ENCODE measurements at regions not wholly inside any gene's neighbourhood (a gene's known extent, or its start where the extent isn't known, plus 50 kb on each side); places are given as distances from the start of the nearest gene placed in this dataset.

- Histone ChIP-seq H3K36me3 (no peaks in the 10 kb centered on the region), H3K27me3 (replicated peaks; ENCODE audit: insufficient read depth) (no peaks in the 10 kb centered on the region), H3K9me3 (no peaks in the 10 kb centered on the region), H3K4me3 (no peak overlapping the region), H3K27ac (no peak overlapping the region), H3K4me1 (replicated peaks) (no peaks in the 10 kb centered on the region)
- intact Hi-C loops (cut with DNase I) = no loop called here
- no peak for DNase-seq (ENCODE audit: low spot score)
- no peak for TF ChIP-seq POLR2A (IDR thresholded peaks at IDR 0.05)
- no peak for TF ChIP-seq POLR2AphosphoS5 (IDR thresholded peaks at IDR 0.05)
- no peak for TF ChIP-seq CTCF (IDR thresholded peaks at IDR 0.05)
- WGBS = 66% methylated on average over 1 of the region's 1 CpG
Observed at GRCh38 chr6:139695361-139695760, 320.9 kb upstream of the CITED2 start.

- no peak for DNase-seq (ENCODE audit: low spot score)
- Histone ChIP-seq H3K9me3 (no peaks in the 10 kb centered on the region), H3K36me3 (no peaks in the 10 kb centered on the region), H3K27me3 (replicated peaks; ENCODE audit: insufficient read depth) (no peaks in the 10 kb centered on the region), H3K4me1 (replicated peaks) (no peaks in the 10 kb centered on the region), H3K27ac (no peak overlapping the region), H3K4me3 (no peak overlapping the region)
- intact Hi-C loops (cut with DNase I) = no loop called here
- TF ChIP-seq CTCF (IDR thresholded peaks at IDR 0.05) = no peak
- TF ChIP-seq POLR2AphosphoS5 (IDR thresholded peaks at IDR 0.05) = no peak
- no peak for TF ChIP-seq POLR2A (IDR thresholded peaks at IDR 0.05)
- 88% methylated on average over 1 of the region's 1 CpG for WGBS
Observed at GRCh38 chr6:139693735-139694134, 319.3 kb upstream of the CITED2 start.

- no peaks in the 10 kb centered on the region for H3K4me1 ChIP-seq (replicated peaks)
- WGBS = 100% methylated on average over 1 of the region's 1 CpG
- TF ChIP-seq POLR2A (IDR thresholded peaks at IDR 0.05) (no peak), CTCF (IDR thresholded peaks at IDR 0.05) (no peak), POLR2AphosphoS5 (IDR thresholded peaks at IDR 0.05) (no peak)
- no peak for DNase-seq (ENCODE audit: low spot score)
- H3K27me3 ChIP-seq (replicated peaks; ENCODE audit: insufficient read depth) = no peaks in the 10 kb centered on the region
- no peaks in the 10 kb centered on the region for H3K36me3 ChIP-seq
- intact Hi-C loops (cut with DNase I) = no loop called here
- no peak overlapping the region for H3K4me3 ChIP-seq
- no peaks in the 10 kb centered on the region for H3K9me3 ChIP-seq
- no peak overlapping the region for H3K27ac ChIP-seq
Observed at GRCh38 chr6:139690007-139690406, 315.6 kb upstream of the CITED2 start.

GRCh38 chr6:139687055-139687454, 312.6 kb upstream of the CITED2 start:
- intact Hi-C loops (cut with DNase I) = no loop called here
- WGBS = 76% methylated on average over 2 of the region's 2 CpGs
- no peak for DNase-seq (ENCODE audit: low spot score)
- Histone ChIP-seq H3K27ac (no peak overlapping the region), H3K36me3 (no peaks in the 10 kb centered on the region), H3K4me1 (replicated peaks) (no peaks in the 10 kb centered on the region), H3K9me3 (no peaks in the 10 kb centered on the region), H3K4me3 (no peak overlapping the region), H3K27me3 (replicated peaks; ENCODE audit: insufficient read depth) (no peaks in the 10 kb centered on the region)
- TF ChIP-seq POLR2AphosphoS5 (IDR thresholded peaks at IDR 0.05) = no peak
- no peak for TF ChIP-seq POLR2A (IDR thresholded peaks at IDR 0.05)
- TF ChIP-seq CTCF (IDR thresholded peaks at IDR 0.05) = no peak

- peak; percentile 5 for DNase-seq (ENCODE audit: low spot score)
- TF ChIP-seq CTCF (IDR thresholded peaks at IDR 0.05) = no peak
- TF ChIP-seq POLR2A (IDR thresholded peaks at IDR 0.05) = no peak
- TF ChIP-seq POLR2AphosphoS5 (IDR thresholded peaks at IDR 0.05) = no peak
- no peaks in the 10 kb centered on the region for H3K36me3 ChIP-seq
- no peaks in the 10 kb centered on the region for H3K27me3 ChIP-seq (replicated peaks; ENCODE audit: insufficient read depth)
- no peaks in the 10 kb centered on the region for H3K4me1 ChIP-seq (replicated peaks)
- H3K9me3 ChIP-seq = no peaks in the 10 kb centered on the region
- intact Hi-C loops (cut with DNase I) = no loop called here
- H3K4me3 ChIP-seq = no peak overlapping the region
- WGBS = 69% methylated on average over 5 of the region's 5 CpGs
- H3K27ac ChIP-seq = no peak overlapping the region
Observed at GRCh38 chr6:139686308-139686707, 311.9 kb upstream of the CITED2 start.
